ENCODE measurements at regions not wholly inside any gene's neighbourhood (a gene's known extent, or its start where the extent isn't known, plus 50 kb on each side); places are given as distances from the start of the nearest gene placed in this dataset.

DNA sequence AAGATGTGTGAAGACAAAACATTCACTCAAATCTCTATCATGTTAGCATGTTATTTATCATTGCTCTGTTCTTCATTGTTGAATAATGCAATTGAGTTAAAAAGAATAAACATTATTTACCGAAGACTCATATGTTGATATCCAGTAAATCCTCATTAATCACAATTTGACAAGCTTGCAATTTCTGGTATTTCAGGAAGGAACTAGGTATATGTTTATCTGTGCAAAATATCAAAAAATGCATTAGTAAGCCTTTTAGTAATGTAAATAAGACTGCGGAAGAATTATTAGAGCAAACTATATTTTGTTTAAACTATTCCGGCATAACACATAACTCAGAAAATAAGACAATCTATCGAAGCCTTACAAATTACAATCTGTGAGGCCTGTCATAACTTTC lies 222.7 kb upstream of the NOVA1 start:
- DNase-seq (ENCODE audit: low read depth) (no peak), FAIRE-seq (no peak)
- TF ChIP-seq EZH2 (IDR thresholded peaks at IDR 0.05; ENCODE audit: insufficient read depth, low read length) = no peak
- no peak for TF ChIP-seq CTCF (IDR thresholded peaks at IDR 0.05; ENCODE audit: insufficient read depth, low read depth, low read length)
- no peaks in the 10 kb centered on the region for H3K9me3 Mint-ChIP-seq (ENCODE audit: unreplicated experiment)
- no peak overlapping the region for H3K27ac ChIP-seq (ENCODE audit: low read depth, low read length)
- H3K4me1 ChIP-seq (ENCODE audit: insufficient read depth, low read length) = no peaks in the 10 kb centered on the region
- no peaks in the 10 kb centered on the region for H3K36me3 ChIP-seq (ENCODE audit: insufficient read depth, low read length)
- no peak overlapping the region for H3K4me3 ChIP-seq (ENCODE audit: insufficient read depth, low read depth, low read length)
- H4K20me1 ChIP-seq (ENCODE audit: insufficient read depth, low read length) = no peaks in the 10 kb centered on the region
- no peak overlapping the region for H3K4me2 ChIP-seq (ENCODE audit: low read length)
- peaks cover 3% of the 10 kb centered on the region for H3K27me3 Mint-ChIP-seq (ENCODE audit: low read depth, unreplicated experiment)
- no peak overlapping the region for H3K27ac Mint-ChIP-seq (ENCODE audit: unreplicated experiment)
- no peaks in the 10 kb centered on the region for H3K27me3 ChIP-seq (ENCODE audit: insufficient read depth, low read length)
- H2AFZ ChIP-seq (ENCODE audit: low read depth, low read length) = no peak overlapping the region
- no peaks in the 10 kb centered on the region for H3K79me2 ChIP-seq (ENCODE audit: insufficient read depth, low read length)
- H3K9me3 ChIP-seq (ENCODE audit: insufficient read depth, low read depth, low read length) = no peaks in the 10 kb centered on the region
- H3K4me3 Mint-ChIP-seq (ENCODE audit: unreplicated experiment) = no peak overlapping the region
- H3K4me1 Mint-ChIP-seq (ENCODE audit: low read depth, unreplicated experiment) = no peaks in the 10 kb centered on the region
- H3K36me3 Mint-ChIP-seq (ENCODE audit: low read depth, unreplicated experiment) = no peaks in the 10 kb centered on the region
- H3K9ac ChIP-seq (ENCODE audit: low read length) = no peak overlapping the region

- no peaks in the 10 kb centered on the region for H3K9me3 Mint-ChIP-seq (ENCODE audit: unreplicated experiment)
- Histone ChIP-seq H3K27me3 (ENCODE audit: insufficient read depth, low read length) (no peaks in the 10 kb centered on the region), H3K4me3 (ENCODE audit: insufficient read depth, low read depth, low read length) (no peak overlapping the region), H3K9ac (ENCODE audit: low read length) (no peak overlapping the region), H3K4me1 (ENCODE audit: insufficient read depth, low read length) (no peaks in the 10 kb centered on the region), H3K9me3 (ENCODE audit: insufficient read depth, low read depth, low read length) (no peaks in the 10 kb centered on the region), H2AFZ (ENCODE audit: low read depth, low read length) (no peak overlapping the region), H3K36me3 (ENCODE audit: insufficient read depth, low read length) (no peaks in the 10 kb centered on the region), H3K79me2 (ENCODE audit: insufficient read depth, low read length) (no peaks in the 10 kb centered on the region), H3K4me2 (ENCODE audit: low read length) (no peak overlapping the region), H4K20me1 (ENCODE audit: insufficient read depth, low read length) (no peaks in the 10 kb centered on the region), H3K27ac (ENCODE audit: low read depth, low read length) (no peak overlapping the region)
- H3K36me3 Mint-ChIP-seq (ENCODE audit: low read depth, unreplicated experiment) = no peaks in the 10 kb centered on the region
- TF ChIP-seq EZH2 (IDR thresholded peaks at IDR 0.05; ENCODE audit: insufficient read depth, low read length) = no peak
- no peak for TF ChIP-seq CTCF (IDR thresholded peaks at IDR 0.05; ENCODE audit: insufficient read depth, low read depth, low read length)
- no peak overlapping the region for H3K27ac Mint-ChIP-seq (ENCODE audit: unreplicated experiment)
- FAIRE-seq (no peak), DNase-seq (ENCODE audit: low read depth) (no peak)
- H3K27me3 Mint-ChIP-seq (ENCODE audit: low read depth, unreplicated experiment) = no peaks in the 10 kb centered on the region
- H3K4me3 Mint-ChIP-seq (ENCODE audit: unreplicated experiment) = no peak overlapping the region
- no peaks in the 10 kb centered on the region for H3K4me1 Mint-ChIP-seq (ENCODE audit: low read depth, unreplicated experiment)
Observed at GRCh38 chr14:26828741-26829140, 230.9 kb upstream of the NOVA1 start.

GRCh38 chr14:26833621-26834176 lies 235.9 kb upstream of the NOVA1 start:
- no peaks in the 10 kb centered on the region for H3K4me1 ChIP-seq (ENCODE audit: insufficient read depth, low read length)
- no peaks in the 10 kb centered on the region for H4K20me1 ChIP-seq (ENCODE audit: insufficient read depth, low read length)
- H3K27me3 ChIP-seq (ENCODE audit: insufficient read depth, low read length) = no peaks in the 10 kb centered on the region
- Mint-ChIP-seq H3K27me3 (ENCODE audit: low read depth, unreplicated experiment) (no peaks in the 10 kb centered on the region), H3K4me3 (ENCODE audit: unreplicated experiment) (no peak overlapping the region), H3K27ac (ENCODE audit: unreplicated experiment) (no peak overlapping the region), H3K36me3 (ENCODE audit: low read depth, unreplicated experiment) (no peaks in the 10 kb centered on the region), H3K9me3 (ENCODE audit: unreplicated experiment) (no peaks in the 10 kb centered on the region), H3K4me1 (ENCODE audit: low read depth, unreplicated experiment) (no peaks in the 10 kb centered on the region)
- DNase-seq (ENCODE audit: low read depth) = no peak
- no peaks in the 10 kb centered on the region for H3K79me2 ChIP-seq (ENCODE audit: insufficient read depth, low read length)
- H3K4me3 ChIP-seq (ENCODE audit: insufficient read depth, low read depth, low read length) = no peak overlapping the region
- FAIRE-seq = no peak
- no peak overlapping the region for H3K4me2 ChIP-seq (ENCODE audit: low read length)
- H3K9ac ChIP-seq (ENCODE audit: low read length) = no peak overlapping the region
- no peaks in the 10 kb centered on the region for H3K9me3 ChIP-seq (ENCODE audit: insufficient read depth, low read depth, low read length)
- no peaks in the 10 kb centered on the region for H3K36me3 ChIP-seq (ENCODE audit: insufficient read depth, low read length)
- no peak for TF ChIP-seq EZH2 (IDR thresholded peaks at IDR 0.05; ENCODE audit: insufficient read depth, low read length)
- no peak for TF ChIP-seq CTCF (IDR thresholded peaks at IDR 0.05; ENCODE audit: insufficient read depth, low read depth, low read length)
- no peak overlapping the region for H3K27ac ChIP-seq (ENCODE audit: low read depth, low read length)
- H2AFZ ChIP-seq (ENCODE audit: low read depth, low read length) = no peak overlapping the region
